ENCODE measurements at regions not wholly inside any gene's neighbourhood (a gene's known extent, or its start where the extent isn't known, plus 50 kb on each side); places are given as distances from the start of the nearest gene placed in this dataset.
"Not testable (repeated sequence)": the region's sequence is repeated elsewhere in the genome, so short reads cannot be mapped to it uniquely, and the experiment has no call there.

GRCh38 chr9:135304886-135305285 is 174.7 kb upstream of the PPP1R26 start:
- no peaks in the 10 kb centered on the region for H3K9me3 ChIP-seq (ENCODE audit: control insufficient read depth in 3 of 3, low read length in 3 of 3)
- peaks cover 0 to 9% (median 2%) of the 10 kb centered on the region in 3 donors for H3K4me1 ChIP-seq (ENCODE audit: control insufficient read depth in 3 of 3, insufficient read depth in 3 of 3, low read length in 3 of 3)
- peaks cover 72 to 89% (median 74%) of the 10 kb centered on the region in 3 donors for H3K27me3 ChIP-seq (ENCODE audit: control insufficient read depth in 3 of 3, insufficient read depth in 3 of 3, low read length in 3 of 3)
- H3K36me3 ChIP-seq (ENCODE audit: control insufficient read depth in 3 of 3, insufficient read depth in 3 of 3, low read length in 3 of 3): no peaks in the 10 kb centered on the region
- no peak overlapping the region for H3K4me3 ChIP-seq (ENCODE audit: low read length in 3 of 3)
- no peak overlapping the region for H3K27ac ChIP-seq (ENCODE audit: low read depth, low read length)
- H3K9ac ChIP-seq (ENCODE audit: low read depth in 1 of 3, low read length in 3 of 3): no peak overlapping the region

- H3K36me3 ChIP-seq (ENCODE audit: control insufficient read depth in 3 of 3, insufficient read depth in 3 of 3, low read length in 3 of 3): no peaks in the 10 kb centered on the region
Observed at GRCh38 chr9:135305546-135306180, 173.9 kb upstream of the PPP1R26 start.

GRCh38 chr9:135306699-135307098 is 172.9 kb upstream of the PPP1R26 start:
- no peak overlapping the region for H3K9ac ChIP-seq (ENCODE audit: low read depth in 1 of 3, low read length in 3 of 3)
- H3K4me3 ChIP-seq (ENCODE audit: low read length in 3 of 3): no peak overlapping the region
- H3K9me3 ChIP-seq (ENCODE audit: control insufficient read depth in 3 of 3, low read length in 3 of 3): no peaks in the 10 kb centered on the region
- peaks cover 57 to 77% (median 62%) of the 10 kb centered on the region in 3 donors for H3K27me3 ChIP-seq (ENCODE audit: control insufficient read depth in 3 of 3, insufficient read depth in 3 of 3, low read length in 3 of 3)
- H3K27ac ChIP-seq (ENCODE audit: low read depth, low read length): no peak overlapping the region
- H3K4me1 ChIP-seq (ENCODE audit: control insufficient read depth in 3 of 3, insufficient read depth in 3 of 3, low read length in 3 of 3): peaks cover 0 to 9% (median 2%) of the 10 kb centered on the region in 3 donors
- no peaks in the 10 kb centered on the region for H3K36me3 ChIP-seq (ENCODE audit: control insufficient read depth in 3 of 3, insufficient read depth in 3 of 3, low read length in 3 of 3)

More at GRCh38 chr9:135305546-135306180, 173.9 kb upstream of the PPP1R26 start:
- no peaks in the 10 kb centered on the region for H3K9me3 ChIP-seq (ENCODE audit: control insufficient read depth in 3 of 3, low read length in 3 of 3)
- H3K4me3 ChIP-seq (ENCODE audit: low read length in 3 of 3): no peak overlapping the region
- no peak overlapping the region for H3K27ac ChIP-seq (ENCODE audit: low read depth, low read length)
- peaks cover 67 to 88% (median 72%) of the 10 kb centered on the region in 3 donors for H3K27me3 ChIP-seq (ENCODE audit: control insufficient read depth in 3 of 3, insufficient read depth in 3 of 3, low read length in 3 of 3)
- H3K9ac ChIP-seq (ENCODE audit: low read depth in 1 of 3, low read length in 3 of 3): no peak overlapping the region
- H3K4me1 ChIP-seq (ENCODE audit: control insufficient read depth in 3 of 3, insufficient read depth in 3 of 3, low read length in 3 of 3): peaks cover 0 to 9% (median 2%) of the 10 kb centered on the region in 3 donors

GRCh38 chr9:135307300-135307699 is 172.3 kb upstream of the PPP1R26 start:
- no peak overlapping the region for H3K9ac ChIP-seq (ENCODE audit: low read depth in 1 of 3, low read length in 3 of 3)
- no peaks in the 10 kb centered on the region for H3K36me3 ChIP-seq (ENCODE audit: control insufficient read depth in 3 of 3, insufficient read depth in 3 of 3, low read length in 3 of 3)
- no peak overlapping the region for H3K27ac ChIP-seq (ENCODE audit: low read depth, low read length)
- peaks cover 0 to 9% (median 2%) of the 10 kb centered on the region in 3 donors for H3K4me1 ChIP-seq (ENCODE audit: control insufficient read depth in 3 of 3, insufficient read depth in 3 of 3, low read length in 3 of 3)
- H3K9me3 ChIP-seq (ENCODE audit: control insufficient read depth in 3 of 3, low read length in 3 of 3): no peaks in the 10 kb centered on the region
- H3K27me3 ChIP-seq (ENCODE audit: control insufficient read depth in 3 of 3, insufficient read depth in 3 of 3, low read length in 3 of 3): peaks cover 52 to 71% (median 56%) of the 10 kb centered on the region in 3 donors
- no peak overlapping the region for H3K4me3 ChIP-seq (ENCODE audit: low read length in 3 of 3)

GRCh38 chr9:135307919-135308318 is 171.7 kb upstream of the PPP1R26 start:
- H3K27me3 ChIP-seq (ENCODE audit: control insufficient read depth in 3 of 3, insufficient read depth in 3 of 3, low read length in 3 of 3): peaks cover 46 to 65% (median 50%) of the 10 kb centered on the region in 3 donors
- H3K36me3 ChIP-seq (ENCODE audit: control insufficient read depth in 3 of 3, insufficient read depth in 3 of 3, low read length in 3 of 3); H3K27ac ChIP-seq (ENCODE audit: low read depth, low read length); H3K9me3 ChIP-seq (ENCODE audit: control insufficient read depth in 3 of 3, low read length in 3 of 3); H3K4me1 ChIP-seq (ENCODE audit: control insufficient read depth in 3 of 3, insufficient read depth in 3 of 3, low read length in 3 of 3); H3K4me3 ChIP-seq (ENCODE audit: low read length in 3 of 3); H3K9ac ChIP-seq (ENCODE audit: low read depth in 1 of 3, low read length in 3 of 3): not testable (repeated sequence)

GRCh38 chr9:135308821-135309762 is 170.5 kb upstream of the PPP1R26 start:
- Histone ChIP-seq H3K4me1 (ENCODE audit: control insufficient read depth in 3 of 3, insufficient read depth in 3 of 3, low read length in 3 of 3) (peaks cover 0 to 9% (median 2%) of the 10 kb centered on the region in 3 donors), H3K9me3 (ENCODE audit: control insufficient read depth in 3 of 3, low read length in 3 of 3) (peaks cover 0 to 5% (median 2%) of the 10 kb centered on the region in 3 donors), H3K27me3 (ENCODE audit: control insufficient read depth in 3 of 3, insufficient read depth in 3 of 3, low read length in 3 of 3) (peaks cover 35 to 55% (median 46%) of the 10 kb centered on the region in 3 donors), H3K27ac (ENCODE audit: low read depth, low read length) (no peak overlapping the region), H3K36me3 (ENCODE audit: control insufficient read depth in 3 of 3, insufficient read depth in 3 of 3, low read length in 3 of 3) (no peaks in the 10 kb centered on the region), H3K9ac (ENCODE audit: low read depth in 1 of 3, low read length in 3 of 3) (no peak overlapping the region), H3K4me3 (ENCODE audit: low read length in 3 of 3) (no peak overlapping the region)

- H3K4me1 ChIP-seq (ENCODE audit: control insufficient read depth in 3 of 3, insufficient read depth in 3 of 3, low read length in 3 of 3): peaks cover 0 to 9% (median 2%) of the 10 kb centered on the region in 3 donors
- no peak overlapping the region for H3K27ac ChIP-seq (ENCODE audit: low read depth, low read length)
- peaks cover 30 to 49% (median 44%) of the 10 kb centered on the region in 3 donors for H3K27me3 ChIP-seq (ENCODE audit: control insufficient read depth in 3 of 3, insufficient read depth in 3 of 3, low read length in 3 of 3)
- no peak overlapping the region for H3K9ac ChIP-seq (ENCODE audit: low read depth in 1 of 3, low read length in 3 of 3)
- no peak overlapping the region for H3K4me3 ChIP-seq (ENCODE audit: low read length in 3 of 3)
- no peaks in the 10 kb centered on the region for H3K36me3 ChIP-seq (ENCODE audit: control insufficient read depth in 3 of 3, insufficient read depth in 3 of 3, low read length in 3 of 3)
- H3K9me3 ChIP-seq (ENCODE audit: control insufficient read depth in 3 of 3, low read length in 3 of 3): peaks cover 0 to 5% (median 2%) of the 10 kb centered on the region in 3 donors
Observed at GRCh38 chr9:135309763-135310125, 169.8 kb upstream of the PPP1R26 start.

- Histone ChIP-seq H3K27ac (ENCODE audit: low read depth, low read length) (no peak overlapping the region), H3K9me3 (ENCODE audit: control insufficient read depth in 3 of 3, low read length in 3 of 3) (peaks cover 0 to 5% (median 2%) of the 10 kb centered on the region in 3 donors), H3K27me3 (ENCODE audit: control insufficient read depth in 3 of 3, insufficient read depth in 3 of 3, low read length in 3 of 3) (peaks cover 27 to 45% (median 40%) of the 10 kb centered on the region in 3 donors), H3K4me1 (ENCODE audit: control insufficient read depth in 3 of 3, insufficient read depth in 3 of 3, low read length in 3 of 3) (peaks cover 0 to 9% (median 2%) of the 10 kb centered on the region in 3 donors), H3K36me3 (ENCODE audit: control insufficient read depth in 3 of 3, insufficient read depth in 3 of 3, low read length in 3 of 3) (no peaks in the 10 kb centered on the region), H3K9ac (ENCODE audit: low read depth in 1 of 3, low read length in 3 of 3) (no peak overlapping the region), H3K4me3 (ENCODE audit: low read length in 3 of 3) (no peak overlapping the region)
Observed at GRCh38 chr9:135310134-135310533, 169.4 kb upstream of the PPP1R26 start.

- Histone ChIP-seq H3K27me3 (ENCODE audit: control insufficient read depth in 3 of 3, insufficient read depth in 3 of 3, low read length in 3 of 3) (peaks cover 0 to 4% (median 0%) of the 10 kb centered on the region in 3 donors), H3K9me3 (ENCODE audit: control insufficient read depth in 3 of 3, low read length in 3 of 3) (peaks cover 0 to 5% (median 2%) of the 10 kb centered on the region in 3 donors), H3K36me3 (ENCODE audit: control insufficient read depth in 3 of 3, insufficient read depth in 3 of 3, low read length in 3 of 3) (no peaks in the 10 kb centered on the region), H3K27ac (ENCODE audit: low read depth, low read length) (no peak overlapping the region), H3K4me3 (ENCODE audit: low read length in 3 of 3) (no peak overlapping the region), H3K9ac (ENCODE audit: low read depth in 1 of 3, low read length in 3 of 3) (no peak overlapping the region), H3K4me1 (ENCODE audit: control insufficient read depth in 3 of 3, insufficient read depth in 3 of 3, low read length in 3 of 3) (no peaks in the 10 kb centered on the region)
Observed at GRCh38 chr9:135315572-135315971, 164.0 kb upstream of the PPP1R26 start.

- H3K4me3 ChIP-seq (ENCODE audit: low read length in 3 of 3): no peak overlapping the region
- peaks cover 0 to 3% (median 0%) of the 10 kb centered on the region in 3 donors for H3K9me3 ChIP-seq (ENCODE audit: control insufficient read depth in 3 of 3, low read length in 3 of 3)
- H3K27ac ChIP-seq (ENCODE audit: low read depth, low read length): no peak overlapping the region
- peaks cover 0 to 8% (median 3%) of the 10 kb centered on the region in 3 donors for H3K27me3 ChIP-seq (ENCODE audit: control insufficient read depth in 3 of 3, insufficient read depth in 3 of 3, low read length in 3 of 3)
- no peak overlapping the region for H3K9ac ChIP-seq (ENCODE audit: low read depth in 1 of 3, low read length in 3 of 3)
- no peaks in the 10 kb centered on the region for H3K36me3 ChIP-seq (ENCODE audit: control insufficient read depth in 3 of 3, insufficient read depth in 3 of 3, low read length in 3 of 3)
- H3K4me1 ChIP-seq (ENCODE audit: control insufficient read depth in 3 of 3, insufficient read depth in 3 of 3, low read length in 3 of 3): no peaks in the 10 kb centered on the region
Observed at GRCh38 chr9:135320331-135320730, 159.3 kb upstream of the PPP1R26 start.
